HepG2 (cell line): ENCODE measurements at regions not wholly inside any gene's neighbourhood (a gene's known extent, or its start where the extent isn't known, plus 50 kb on each side); places are given as distances from the start of the nearest gene placed in this dataset.

Experiments used
- ATAC-seq: fragments of 200-7000 bp; cut with Tn5 transposase; 3 replicates; pipeline ENCODE4 v1.9.1; 2020; ENCODE audit warnings: mild to moderate bottlenecking, moderate library complexity
- BruUV-seq: library from RNA; stranded (reverse); fragments of 400-500 nt; replicated peaks from 2 replicates; lab custom pipeline; 2021; lab: Mats Ljungman, UMichigan
- CTCF ChIA-PET: fragments of 300-600 bp; formaldehyde crosslinking; extraction: SDS; loops from one replicate; lab custom pipeline; 2021; ENCODE audit warnings: low total read pairs, inconsistent platforms, low intra/inter-chr PET ratio; lab: Yijun Ruan, JAX
- POLR2A ChIA-PET: fragments of 350-600 bp; sonication (Branson Sonifier 250); formaldehyde crosslinking; loops from one replicate; lab custom pipeline; 2020; ENCODE audit warnings: antibody characterized with exemption, inconsistent platforms; lab: Yijun Ruan, JAX
- DNase-seq: peaks from one replicate; pipeline ENCODE4 v3.0.0-alpha.2; 2015; ENCODE audit warnings: low spot score
- FAIRE-seq: peaks from 3 replicates; lab custom pipeline; 2011; peaks lifted over from hg19 to GRCh38; lab: Jason Lieb, UNC
- H2AFZ ChIP-seq: one replicate; pipeline ENCODE4 v1.6.1; 2011; ENCODE audit warnings: low read length, inconsistent platforms
- H3K27ac ChIP-seq: fragments of 300-600 bp; 3 replicates; pipeline ENCODE4 v1.8.0; 2011; ENCODE audit warnings: mixed run types, mild to moderate bottlenecking, mixed read lengths, low read length, inconsistent platforms; ENCODE audit not compliant: insufficient read depth; ENCODE audit errors: extremely low read length
- H3K27me3 ChIP-seq, 2 experiments: fragments of 200-600 bp in 1 of 2; 2 replicates in 1 of 2; 3 replicates in 1 of 2; pipeline versions ENCODE4 v1.6.0 to v1.8.0; 2011; ENCODE audit warnings: low read length in 2 of 2, mild to moderate bottlenecking in 2 of 2, moderate library complexity in 2 of 2, inconsistent platforms in 1 of 2; ENCODE audit not compliant: insufficient read depth in 2 of 2, control insufficient read depth in 1 of 2
- H3K36me3 ChIP-seq, 2 experiments: fragments of 200-600 bp in 1 of 2; replicated peaks in 1 of 2; 2 replicates in 1 of 2; 3 replicates in 1 of 2; pipeline versions ENCODE4 v1.5.1 to v1.8.0; 2011; ENCODE audit warnings: low read length in 2 of 2, inconsistent platforms in 1 of 2; ENCODE audit not compliant: insufficient read depth in 2 of 2, control insufficient read depth in 1 of 2
- H3K4me1 ChIP-seq: 2 replicates; pipeline ENCODE4 v1.5.1; 2012; ENCODE audit warnings: low read length, inconsistent platforms; ENCODE audit not compliant: insufficient read depth
- H3K4me2 ChIP-seq: 2 replicates; pipeline ENCODE4 v1.6.0; 2011; ENCODE audit warnings: low read depth, low read length, inconsistent platforms
- H3K4me3 ChIP-seq, 3 experiments: fragments of 200-600 bp in 1 of 3; sonication (generic), shearing (Covaris generic) in 1 of 3; replicated peaks in 1 of 3; 2 replicates each; pipeline ENCODE4 v1.5.1; 2011 to 2016; ENCODE audit warnings: low read length in 3 of 3, inconsistent platforms in 2 of 3, low read depth in 2 of 3, mild to moderate bottlenecking in 2 of 3, control low read depth in 1 of 3, mixed read lengths in 1 of 3; ENCODE audit not compliant: insufficient read depth in 1 of 3
- H3K79me2 ChIP-seq: one replicate; pipeline ENCODE4 v1.6.1; 2011; ENCODE audit warnings: low read length, inconsistent platforms; ENCODE audit not compliant: insufficient read depth
- H3K9ac ChIP-seq: 2 replicates; pipeline ENCODE4 v1.6.0; 2011; ENCODE audit warnings: mild to moderate bottlenecking, low read depth, low read length, inconsistent platforms; ENCODE audit not compliant: insufficient read depth
- H3K9me3 ChIP-seq: 2 replicates; pipeline ENCODE4 v1.5.1; 2012; ENCODE audit warnings: mild to moderate bottlenecking, low read length
- H4K20me1 ChIP-seq: 2 replicates; pipeline ENCODE4 v1.6.0; 2011; ENCODE audit warnings: inconsistent platforms, mild to moderate bottlenecking, low read length, moderate library complexity; ENCODE audit not compliant: insufficient read depth
- MAFF ChIP-seq: IDR thresholded peaks from 2 replicates; pipeline ENCODE4 v1.6.1; 2011; ENCODE audit warnings: low read depth, low read length, improper control_type of control experiment
- MAFK ChIP-seq, 2 experiments: IDR thresholded peaks in 1 of 2; conservative IDR thresholded peaks in 1 of 2; 2 replicates each; pipeline ENCODE4 v1.6.1; 2011; ENCODE audit warnings: improper control_type of control experiment in 2 of 2, low read length in 2 of 2
- U2AF2 ChIP-seq: fragments of 200-400 bp; formaldehyde crosslinking; IDR thresholded peaks from 2 replicates; pipeline ENCODE4 v1.6.1; 2017; ENCODE audit warnings: low read depth, mild to moderate bottlenecking, low read length
- UBTF ChIP-seq: sonication (generic); formaldehyde crosslinking; IDR thresholded peaks from 2 replicates; pipeline ENCODE4 v1.4.0; 2020; ENCODE audit warnings: mild to moderate bottlenecking, missing genetic modification reagents
- WGBS: methylation state at CpG from one replicate; pipeline ENCODE4 v1.1.6; 2017; ENCODE audit warnings: low lambda C conversion rate; 5-methylcytosine and 5-hydroxymethylcytosine counted together
- in situ Hi-C: cut with HindIII; loops from 2 replicates; pipeline ENCODE4 v1.10.0; 2017; ENCODE audit warnings: low pct_unique_long_range_greater_than_20kb; ENCODE audit not compliant: extremely low pct_ligation_motif_present
- intact Hi-C: fragments of 100-400 bp; cut with micrococcal nuclease; formaldehyde crosslinking; loops from one replicate; pipeline ENCODE4 v1.10.0; 2022; ENCODE audit not compliant: unreplicated experiment

- no peak for TF ChIP-seq UBTF (CRISPR knock-in tag)
Observed at GRCh38 chr7:68441645-68442044, 1156.6 kb upstream of the AUTS2 start (continued).

- WGBS, result 28% methylated on average over 6 of the region's 6 CpGs
- TF ChIP-seq MAFF (peak; percentile 83), U2AF2 (no peak), MAFK (conservative IDR thresholded peaks at IDR 0.05 in 1 of 2, IDR thresholded peaks at IDR 0.05 in 1 of 2; ENCODE audit: low read length in 2 of 2) (peak; percentile 74 to 88)
- Histone ChIP-seq H3K4me2 (no peak overlapping the region), H3K9ac (no peak overlapping the region), H3K27me3 (no peaks in the 10 kb centered on the region), H3K27ac (no peak overlapping the region), H3K9me3 (peaks cover 32% of the 10 kb centered on the region; the same call in 1 of the 2 replicates), H4K20me1 (no peaks in the 10 kb centered on the region), H2AFZ (no peak overlapping the region), H3K4me1 (no peaks in the 10 kb centered on the region), H3K79me2 (no peaks in the 10 kb centered on the region), H3K4me3 (no peak overlapping the region), H3K36me3 (no peaks in the 10 kb centered on the region)
- no TSS peak for BruUV-seq
- intact Hi-C loops, result no loop called here
- CTCF ChIA-PET, result no interaction called here
- POLR2A ChIA-PET, result no interaction called here
- ATAC-seq (no peak), FAIRE-seq (no peak), DNase-seq (no peak)
- in situ Hi-C loops, result no loop called here
Observed at GRCh38 chr7:68442931-68443631, 1155.2 kb upstream of the AUTS2 start.
